Progenitor cell of endocrine pancreas (in vitro differentiated cells): ENCODE measurements at regions not wholly inside any gene's neighbourhood (a gene's known extent, or its start where the extent isn't known, plus 50 kb on each side); places are given as distances from the start of the nearest gene placed in this dataset.
"Not testable (repeated sequence)": the region's sequence is repeated elsewhere in the genome, so short reads cannot be mapped to it uniquely, and the experiment has no call there.

ENCODE experiments used
- DNase-seq: peaks from one replicate; pipeline ENCODE4 v3.0.0; 2021; ENCODE audit warnings: low spot score; ENCODE audit not compliant: unreplicated experiment
- H3K27ac Mint-ChIP-seq: 2 replicates; pipeline ENCODE4 v1.8.0; 2021; ENCODE audit warnings: mild to moderate bottlenecking, moderate library complexity, mixed read lengths
- H3K27me3 Mint-ChIP-seq: 2 replicates; pipeline ENCODE4 v1.8.0; 2021; ENCODE audit warnings: mixed read lengths
- H3K36me3 Mint-ChIP-seq: 2 replicates; pipeline ENCODE4 v1.8.0; 2022; ENCODE audit warnings: mixed read lengths; ENCODE audit not compliant: insufficient read depth
- H3K4me1 Mint-ChIP-seq: 2 replicates; pipeline ENCODE4 v1.8.0; 2021; ENCODE audit warnings: low read depth, mixed read lengths
- H3K4me3 Mint-ChIP-seq: 2 replicates; pipeline ENCODE4 v1.8.0; 2021; ENCODE audit warnings: low read depth, mild to moderate bottlenecking, moderate library complexity, mixed read lengths
- H3K9me3 Mint-ChIP-seq: 2 replicates; pipeline ENCODE4 v1.8.0; 2021; ENCODE audit warnings: low read depth, mixed read lengths
- CTCF ChIP-seq: fragments of 200-600 bp; sonication (generic); IDR thresholded peaks from one replicate; pipeline ENCODE4 v1.5.0; 2021; ENCODE audit warnings: antibody characterized with exemption, mild to moderate bottlenecking; ENCODE audit not compliant: unreplicated experiment

GRCh38 chr13:86606264-86606663, 807.0 kb upstream of the SLITRK6 start:
- no peaks in the 10 kb centered on the region for H3K4me1 Mint-ChIP-seq
- no peak for TF ChIP-seq CTCF
- H3K9me3 Mint-ChIP-seq: no peaks in the 10 kb centered on the region
- H3K4me3 Mint-ChIP-seq: no peak overlapping the region
- H3K27me3 Mint-ChIP-seq: no peaks in the 10 kb centered on the region
- no peaks in the 10 kb centered on the region for H3K36me3 Mint-ChIP-seq
- no peak overlapping the region for H3K27ac Mint-ChIP-seq
- DNase-seq: no peak

DNA sequence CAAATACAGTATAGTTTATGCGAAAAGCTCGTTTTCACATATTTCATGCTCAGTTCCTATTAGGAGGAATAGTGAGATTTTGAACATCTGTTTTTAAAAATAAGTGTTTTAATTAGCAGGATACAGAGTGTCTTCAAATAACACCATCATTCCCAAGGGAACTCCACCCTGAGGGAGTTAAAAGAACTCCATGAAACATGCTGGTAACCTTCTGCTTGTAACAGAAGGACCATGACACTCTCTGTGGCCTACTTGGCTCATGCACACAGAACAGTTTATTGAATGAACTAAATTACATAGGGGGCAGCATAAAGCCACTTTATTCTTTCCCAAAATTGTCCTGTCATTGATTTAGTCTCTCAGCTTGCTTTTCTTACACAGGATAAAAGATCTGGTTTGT, 809.5 kb upstream of the SLITRK6 start:
- TF ChIP-seq CTCF: no peak
- no peak for DNase-seq
- H3K4me1 Mint-ChIP-seq: no peaks in the 10 kb centered on the region

GRCh38 chr13:86633346-86633745, 834.1 kb upstream of the SLITRK6 start:
- H3K9me3 Mint-ChIP-seq: no peaks in the 10 kb centered on the region
- peaks cover 4% of the 10 kb centered on the region for H3K4me1 Mint-ChIP-seq
- no peak for TF ChIP-seq CTCF
- no peak for DNase-seq
- H3K4me3 Mint-ChIP-seq: no peak overlapping the region
- H3K27me3 Mint-ChIP-seq: no peaks in the 10 kb centered on the region
- no peaks in the 10 kb centered on the region for H3K36me3 Mint-ChIP-seq
- no peak overlapping the region for H3K27ac Mint-ChIP-seq

More for the DNA sequence above, 809.5 kb upstream of the SLITRK6 start:
- Mint-ChIP-seq H3K27ac (no peak overlapping the region), H3K27me3 (no peaks in the 10 kb centered on the region), H3K36me3 (no peaks in the 10 kb centered on the region), H3K9me3 (no peaks in the 10 kb centered on the region), H3K4me3 (no peak overlapping the region)

DNA sequence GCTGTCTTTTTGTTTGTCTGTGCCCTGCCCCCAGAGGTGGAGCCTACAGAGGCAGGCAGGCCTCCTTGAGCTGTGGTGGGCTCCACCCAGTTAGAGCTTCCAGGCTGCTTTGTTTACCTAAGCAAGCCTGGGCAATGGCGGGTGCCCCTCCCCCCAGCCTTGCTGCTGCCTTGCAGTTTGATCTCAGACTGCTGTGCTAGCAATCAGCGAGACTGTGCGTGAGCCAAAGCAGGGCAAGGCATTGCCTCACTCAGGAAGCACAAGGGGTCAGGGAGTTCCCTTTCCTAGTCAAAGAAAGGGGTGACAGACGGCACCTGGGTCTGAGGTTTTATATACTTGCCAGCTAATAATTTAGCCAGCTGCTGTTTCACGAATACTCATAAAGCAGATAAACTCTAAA, 852.0 kb upstream of the SLITRK6 start:
- not testable (repeated sequence) for H3K27ac Mint-ChIP-seq, DNase-seq, H3K36me3 Mint-ChIP-seq, H3K4me3 Mint-ChIP-seq, H3K27me3 Mint-ChIP-seq, H3K9me3 Mint-ChIP-seq, H3K4me1 Mint-ChIP-seq

GRCh38 chr13:86653009-86653408, 853.8 kb upstream of the SLITRK6 start:
- Mint-ChIP-seq H3K4me3 (no peak overlapping the region), H3K27ac (no peak overlapping the region), H3K36me3 (no peaks in the 10 kb centered on the region), H3K27me3 (no peaks in the 10 kb centered on the region), H3K9me3 (peaks cover 3% of the 10 kb centered on the region), H3K4me1 (no peaks in the 10 kb centered on the region)
- TF ChIP-seq CTCF: no peak
- no peak for DNase-seq

GRCh38 chr13:86655561-86655960, 856.3 kb upstream of the SLITRK6 start:
- TF ChIP-seq CTCF: no peak
- no peak for DNase-seq
- Mint-ChIP-seq H3K27ac (no peak overlapping the region), H3K4me3 (no peak overlapping the region), H3K27me3 (no peaks in the 10 kb centered on the region), H3K9me3 (no peaks in the 10 kb centered on the region), H3K36me3 (no peaks in the 10 kb centered on the region), H3K4me1 (no peaks in the 10 kb centered on the region)
